ENCODE measurements at regions not wholly inside any gene's neighbourhood (a gene's known extent, or its start where the extent isn't known, plus 50 kb on each side); places are given as distances from the start of the nearest gene placed in this dataset.

GRCh38 chr9:13879011-13879410, 434.9 kb downstream of the NFIB start:
- TF ChIP-seq, protein P1, sequence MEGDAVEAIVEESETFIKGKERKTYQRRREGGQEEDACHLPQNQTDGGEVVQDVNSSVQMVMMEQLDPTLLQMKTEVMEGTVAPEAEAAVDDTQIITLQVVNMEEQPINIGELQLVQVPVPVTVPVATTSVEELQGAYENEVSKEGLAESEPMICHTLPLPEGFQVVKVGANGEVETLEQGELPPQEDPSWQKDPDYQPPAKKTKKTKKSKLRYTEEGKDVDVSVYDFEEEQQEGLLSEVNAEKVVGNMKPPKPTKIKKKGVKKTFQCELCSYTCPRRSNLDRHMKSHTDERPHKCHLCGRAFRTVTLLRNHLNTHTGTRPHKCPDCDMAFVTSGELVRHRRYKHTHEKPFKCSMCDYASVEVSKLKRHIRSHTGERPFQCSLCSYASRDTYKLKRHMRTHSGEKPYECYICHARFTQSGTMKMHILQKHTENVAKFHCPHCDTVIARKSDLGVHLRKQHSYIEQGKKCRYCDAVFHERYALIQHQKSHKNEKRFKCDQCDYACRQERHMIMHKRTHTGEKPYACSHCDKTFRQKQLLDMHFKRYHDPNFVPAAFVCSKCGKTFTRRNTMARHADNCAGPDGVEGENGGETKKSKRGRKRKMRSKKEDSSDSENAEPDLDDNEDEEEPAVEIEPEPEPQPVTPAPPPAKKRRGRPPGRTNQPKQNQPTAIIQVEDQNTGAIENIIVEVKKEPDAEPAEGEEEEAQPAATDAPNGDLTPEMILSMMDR (IDR thresholded peaks at IDR 0.05; ENCODE audit: low read depth, low read length, poor library complexity, severe bottlenecking), result no peak
- TF ChIP-seq EZH2phosphoT487 (IDR thresholded peaks at IDR 0.05; ENCODE audit: borderline replicate concordance, low read length), result no peak

All from DOHH2 (cell line).